GM13976 (cell line): ENCODE measurements at regions not wholly inside any gene's neighbourhood (a gene's known extent, or its start where the extent isn't known, plus 50 kb on each side); places are given as distances from the start of the nearest gene placed in this dataset.

Source experiments
- DNase-seq: peaks from one replicate; pipeline ENCODE4 v3.0.0; 2012; ENCODE audit warnings: low spot score
- in situ Hi-C: fragments of 300-500 bp; cut with MboI; formaldehyde crosslinking; loops from one replicate; pipeline ENCODE4 v1.12.0; 2022; ENCODE audit warnings: low sequenced_read_pairs, mixed read lengths, inconsistent platforms; ENCODE audit not compliant: unreplicated experiment
- TF ChIP-seq, protein P1 (sequence below): IDR thresholded peaks from 2 replicates; pipeline ENCODE4 v1.5.1; 2012; ENCODE audit warnings: borderline replicate concordance, mild to moderate bottlenecking; ENCODE audit not compliant: insufficient read depth; ENCODE audit errors: extremely low read depth, missing control alignments, control extremely low read depth

DNA sequence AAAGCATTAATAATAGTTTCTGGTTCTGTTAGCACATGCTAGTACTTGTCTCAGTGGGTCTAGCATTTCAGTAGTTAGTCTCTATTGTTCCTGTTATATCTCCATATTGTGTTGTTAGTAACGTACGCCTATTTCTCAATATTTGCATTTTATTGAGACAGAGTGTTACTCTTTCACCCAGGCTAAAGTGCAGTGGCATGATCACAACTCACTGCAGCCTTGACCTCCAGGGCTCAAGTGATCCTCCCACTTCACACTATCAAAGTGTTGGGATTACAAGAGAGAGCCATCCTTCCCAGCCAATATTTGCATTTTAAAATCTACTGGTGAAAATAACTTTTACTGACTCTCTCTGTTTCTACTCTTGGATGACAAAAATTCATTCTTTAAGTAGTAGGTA, 154.6 kb upstream of the PRR20A start:
- no peak for DNase-seq
- TF ChIP-seq, protein P1, sequence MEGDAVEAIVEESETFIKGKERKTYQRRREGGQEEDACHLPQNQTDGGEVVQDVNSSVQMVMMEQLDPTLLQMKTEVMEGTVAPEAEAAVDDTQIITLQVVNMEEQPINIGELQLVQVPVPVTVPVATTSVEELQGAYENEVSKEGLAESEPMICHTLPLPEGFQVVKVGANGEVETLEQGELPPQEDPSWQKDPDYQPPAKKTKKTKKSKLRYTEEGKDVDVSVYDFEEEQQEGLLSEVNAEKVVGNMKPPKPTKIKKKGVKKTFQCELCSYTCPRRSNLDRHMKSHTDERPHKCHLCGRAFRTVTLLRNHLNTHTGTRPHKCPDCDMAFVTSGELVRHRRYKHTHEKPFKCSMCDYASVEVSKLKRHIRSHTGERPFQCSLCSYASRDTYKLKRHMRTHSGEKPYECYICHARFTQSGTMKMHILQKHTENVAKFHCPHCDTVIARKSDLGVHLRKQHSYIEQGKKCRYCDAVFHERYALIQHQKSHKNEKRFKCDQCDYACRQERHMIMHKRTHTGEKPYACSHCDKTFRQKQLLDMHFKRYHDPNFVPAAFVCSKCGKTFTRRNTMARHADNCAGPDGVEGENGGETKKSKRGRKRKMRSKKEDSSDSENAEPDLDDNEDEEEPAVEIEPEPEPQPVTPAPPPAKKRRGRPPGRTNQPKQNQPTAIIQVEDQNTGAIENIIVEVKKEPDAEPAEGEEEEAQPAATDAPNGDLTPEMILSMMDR = no peak
- in situ Hi-C loops = no loop called here

DNA sequence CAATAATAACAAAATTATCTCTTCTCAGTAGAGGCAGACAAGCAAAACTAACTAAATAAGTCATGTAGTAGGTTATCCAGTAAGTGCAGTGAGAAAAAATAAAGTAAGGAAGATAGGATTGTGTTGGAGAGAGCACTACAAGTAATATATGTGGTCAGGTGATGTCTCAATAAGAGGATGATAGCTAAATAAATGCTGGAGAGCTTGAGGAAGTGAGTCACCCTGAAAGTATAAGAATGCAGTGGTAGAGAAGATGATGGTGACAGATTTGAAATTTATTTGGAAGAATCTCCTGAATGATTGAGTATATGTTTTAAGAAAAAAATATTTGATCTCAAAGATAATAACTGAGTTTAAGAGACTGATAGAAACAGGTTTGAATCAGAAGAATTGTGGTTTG, 152.2 kb upstream of the PRR20A start:
- in situ Hi-C loops = no loop called here
- DNase-seq = no peak

DNA sequence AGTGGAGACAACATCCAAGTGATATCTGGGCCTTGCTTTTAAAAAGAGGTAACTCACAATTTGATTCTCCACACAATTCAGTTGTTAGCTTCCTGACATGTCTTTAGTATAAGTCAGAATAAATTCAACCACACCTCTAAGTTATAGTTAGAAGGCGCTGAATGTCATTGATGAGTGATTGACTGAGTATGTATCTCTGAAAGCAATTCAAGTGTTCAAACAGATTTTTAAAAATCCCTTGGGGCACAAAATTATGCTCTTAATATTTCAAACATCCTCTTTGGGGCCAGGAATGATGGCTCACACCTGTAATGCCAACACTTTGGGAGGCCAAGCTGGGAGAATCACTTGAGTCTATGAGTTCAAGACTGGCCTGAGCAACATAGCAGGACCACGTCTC, 137.0 kb upstream of the PRR20A start:
- TF ChIP-seq, protein P1 = no peak
- no peak for DNase-seq
- in situ Hi-C loops = no loop called here

More for the DNA sequence above, 152.2 kb upstream of the PRR20A start:
- TF ChIP-seq, protein P1 = no peak

DNA sequence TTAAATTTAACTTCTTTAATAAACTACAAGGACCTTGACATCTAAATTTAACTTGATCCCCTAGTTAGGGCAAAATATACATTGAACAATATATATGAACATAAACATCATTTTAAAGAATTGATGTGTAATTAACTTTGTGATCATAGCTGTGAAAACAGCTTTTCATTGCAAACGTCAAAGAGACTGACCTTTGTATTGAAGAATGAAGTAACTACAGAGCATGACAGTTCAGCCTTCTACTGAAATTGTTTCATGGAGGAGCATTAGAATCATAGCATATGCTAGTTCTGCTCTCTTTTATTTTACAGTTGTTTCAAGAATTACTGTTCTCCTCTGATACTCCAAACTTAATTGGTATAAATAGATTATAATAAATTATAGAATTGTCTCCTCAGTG, 123.4 kb upstream of the PRR20A start:
- TF ChIP-seq, protein P1 = no peak
- DNase-seq = no peak
- in situ Hi-C loops = no loop called here

- no peak for DNase-seq
- in situ Hi-C loops = no loop called here
- TF ChIP-seq, protein P1 = no peak
Observed at GRCh38 chr13:57018915-57019314, 121.8 kb upstream of the PRR20A start.

GRCh38 chr13:57030671-57031070, 110.0 kb upstream of the PRR20A start:
- in situ Hi-C loops = no loop called here
- DNase-seq = no peak
- TF ChIP-seq, protein P1 = no peak

DNA sequence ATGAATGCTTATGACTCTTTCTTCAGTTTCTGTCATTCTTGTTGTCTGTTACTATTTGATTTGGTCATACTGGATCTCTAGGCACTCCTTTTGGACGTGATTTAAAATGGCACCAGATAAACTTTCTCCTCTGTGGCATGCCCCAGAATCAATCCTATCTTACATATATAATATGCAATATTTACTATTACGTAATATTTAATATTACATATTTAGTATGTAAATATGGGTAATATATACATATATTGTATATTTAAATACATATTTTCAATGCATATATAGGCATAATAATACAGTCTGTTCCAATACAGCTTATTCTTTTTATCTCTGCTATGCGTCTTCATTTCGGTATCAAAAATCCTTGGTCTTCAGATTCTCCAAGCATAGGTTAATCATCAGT, 104.4 kb upstream of the PRR20A start:
- TF ChIP-seq, protein P1 = no peak
- in situ Hi-C loops = no loop called here
- no peak for DNase-seq
